Stimulated activated CD4-positive, alpha-beta T cell treated with anti-CD3 and anti-CD28 coated beads, Interleukin-1b, Interleukin-23, amount 100 ng/mL, for 1 hour (primary cell): ENCODE measurements at regions not wholly inside any gene's neighbourhood (a gene's known extent, or its start where the extent isn't known, plus 50 kb on each side); places are given as distances from the start of the nearest gene placed in this dataset.
"Not testable (repeated sequence)": the region's sequence is repeated elsewhere in the genome, so short reads cannot be mapped to it uniquely, and the experiment has no call there.

Experiments
- DNase-seq, 2 donors: peaks; one replicate each; pipeline ENCODE4 v3.0.0-alpha.2; 2020; ENCODE audit warnings: low read depth in 2 of 2

DNA sequence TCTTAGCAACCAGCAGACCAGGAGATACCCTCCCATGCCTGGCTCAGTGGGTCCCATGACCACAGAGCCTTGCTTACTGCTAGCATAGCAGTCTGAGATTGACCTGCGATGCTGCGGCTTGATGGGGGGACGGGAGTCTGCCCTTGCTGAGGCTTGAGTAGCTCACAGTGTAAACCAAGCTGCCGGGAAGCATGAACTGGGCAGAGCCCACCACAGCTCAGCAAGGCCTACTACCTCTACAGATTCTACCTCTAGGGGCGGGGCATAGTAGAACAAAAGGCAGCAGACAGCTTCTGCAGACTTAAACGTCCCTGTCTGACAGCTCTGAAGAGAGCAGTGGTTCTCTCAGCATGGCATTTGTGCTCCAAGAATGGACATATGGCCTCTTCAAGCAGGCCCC, 86.7 kb upstream of the OR4E1 start:
- not testable (repeated sequence) for DNase-seq

DNA sequence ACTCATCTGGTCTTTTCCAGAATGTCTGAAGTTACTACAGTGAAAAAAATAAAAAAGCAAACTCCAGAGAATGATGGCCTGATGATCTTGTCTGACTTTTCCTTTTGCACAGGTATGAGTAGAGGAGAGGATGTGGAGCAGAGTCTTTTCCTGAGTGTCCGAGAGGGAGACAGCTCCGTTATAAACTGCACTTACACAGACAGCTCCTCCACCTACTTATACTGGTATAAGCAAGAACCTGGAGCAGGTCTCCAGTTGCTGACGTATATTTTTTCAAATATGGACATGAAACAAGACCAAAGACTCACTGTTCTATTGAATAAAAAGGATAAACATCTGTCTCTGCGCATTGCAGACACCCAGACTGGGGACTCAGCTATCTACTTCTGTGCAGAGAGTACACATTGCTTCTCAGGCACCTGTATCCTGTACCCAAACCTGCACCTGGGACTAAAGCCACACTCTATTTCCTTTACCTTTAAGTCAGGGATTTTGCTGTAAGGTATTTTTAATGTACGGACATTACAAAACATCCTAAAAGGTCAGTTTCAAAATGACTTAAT, 75.8 kb upstream of the OR4E1 start:
- no peak for DNase-seq

DNA sequence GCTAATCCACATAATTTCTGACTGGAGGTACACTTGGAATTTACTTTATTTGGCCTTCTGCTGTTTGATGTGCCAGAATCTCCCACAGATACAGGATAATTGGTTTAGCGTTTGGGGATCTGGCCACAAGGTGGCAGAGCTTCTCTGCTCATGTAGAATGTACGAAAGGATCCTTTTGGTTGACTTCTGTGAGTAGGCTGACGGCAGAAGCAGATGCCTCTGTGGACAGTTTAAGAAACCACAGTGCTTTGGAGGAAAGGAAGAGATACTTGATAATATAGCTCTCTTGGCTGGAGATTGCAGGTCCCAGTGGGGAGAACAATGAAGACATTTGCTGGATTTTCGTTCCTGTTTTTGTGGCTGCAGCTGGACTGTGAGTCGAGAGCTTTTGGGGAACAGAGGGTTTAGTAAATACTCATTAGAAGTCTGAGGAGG, 75.3 kb upstream of the OR4E1 start:
- peak in 1 of 2 donors; percentile 23 for DNase-seq

- no peak for DNase-seq
Measured at GRCh38 chr14:21735639-21736307, 62.2 kb upstream of the OR4E1 start.

DNA sequence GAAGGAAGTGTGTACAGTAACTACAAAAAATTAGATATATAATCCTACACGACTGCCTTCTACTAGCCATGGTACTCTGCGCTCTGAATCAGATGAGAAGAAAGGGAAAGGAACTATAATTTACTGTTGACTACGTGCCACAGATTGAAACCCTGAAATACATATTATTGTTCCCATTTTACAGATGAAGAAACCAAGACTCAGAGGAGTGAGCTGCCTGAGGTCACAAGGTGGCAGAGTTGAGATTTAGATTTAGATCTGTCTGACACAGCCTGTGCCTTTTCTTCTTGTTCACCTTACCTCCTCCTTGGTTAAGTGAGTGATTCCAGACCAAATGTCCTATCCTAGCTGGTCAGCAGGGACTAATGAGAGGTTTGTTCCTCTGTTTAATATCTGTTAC, 61.6 kb upstream of the OR4E1 start:
- no peak for DNase-seq

DNA sequence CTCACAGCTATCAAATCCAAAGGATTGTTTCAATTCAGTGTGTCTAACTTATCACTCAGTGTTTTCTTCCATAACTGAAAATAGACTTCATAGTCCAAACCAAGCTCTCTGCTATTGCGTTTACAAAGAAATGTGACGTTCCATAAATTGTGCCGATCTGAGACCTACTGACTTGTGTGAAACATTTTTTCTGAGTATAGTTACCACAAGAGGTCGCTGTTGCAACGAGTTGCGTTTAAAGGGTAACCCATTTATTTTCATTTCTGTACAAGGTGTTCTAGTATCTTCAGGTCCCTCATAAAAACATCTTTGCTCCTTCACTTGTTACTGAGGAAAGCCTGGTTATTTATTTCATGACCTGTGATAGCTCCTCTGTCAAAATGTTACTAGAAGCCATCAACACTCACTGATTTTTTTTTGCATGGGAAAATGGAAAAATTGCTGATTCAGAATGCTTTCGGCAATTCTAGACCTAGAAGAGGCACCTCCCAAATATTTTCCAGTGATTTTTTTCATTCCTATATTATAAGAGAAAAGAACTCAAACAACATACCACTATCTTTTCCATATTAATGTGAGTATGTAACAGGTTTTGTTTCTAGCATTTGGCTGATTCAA, 60.9 kb upstream of the OR4E1 start:
- DNase-seq = no peak

DNA sequence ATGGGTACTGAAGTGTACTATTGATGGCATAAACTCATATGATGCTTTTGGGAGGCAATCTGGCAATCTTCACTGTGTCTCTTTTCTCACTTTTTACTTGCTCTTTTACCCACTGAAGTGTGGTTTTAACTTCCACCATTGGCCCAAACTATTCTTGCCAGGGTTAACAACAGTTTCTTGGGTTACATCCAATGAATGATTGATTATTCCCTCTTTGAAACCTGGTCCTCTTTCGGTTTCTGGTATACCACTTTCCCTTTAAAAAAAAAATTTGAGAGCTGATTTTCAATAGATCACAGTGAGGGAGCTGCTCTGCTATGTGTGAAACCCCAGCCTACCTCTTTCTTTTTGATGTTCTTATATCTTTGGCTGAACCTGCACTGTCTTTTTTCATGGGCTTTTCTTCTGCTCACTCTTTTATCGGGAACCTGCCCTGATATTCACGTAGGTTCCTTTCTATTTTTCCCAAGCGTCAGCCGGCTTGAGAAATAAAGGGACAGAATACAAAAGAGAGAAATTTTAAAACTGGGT, 56.1 kb upstream of the OR4E1 start:
- no peak for DNase-seq

- DNase-seq = no peak
Measured at GRCh38 chr14:21725250-21725649, 51.6 kb upstream of the OR4E1 start.

DNA sequence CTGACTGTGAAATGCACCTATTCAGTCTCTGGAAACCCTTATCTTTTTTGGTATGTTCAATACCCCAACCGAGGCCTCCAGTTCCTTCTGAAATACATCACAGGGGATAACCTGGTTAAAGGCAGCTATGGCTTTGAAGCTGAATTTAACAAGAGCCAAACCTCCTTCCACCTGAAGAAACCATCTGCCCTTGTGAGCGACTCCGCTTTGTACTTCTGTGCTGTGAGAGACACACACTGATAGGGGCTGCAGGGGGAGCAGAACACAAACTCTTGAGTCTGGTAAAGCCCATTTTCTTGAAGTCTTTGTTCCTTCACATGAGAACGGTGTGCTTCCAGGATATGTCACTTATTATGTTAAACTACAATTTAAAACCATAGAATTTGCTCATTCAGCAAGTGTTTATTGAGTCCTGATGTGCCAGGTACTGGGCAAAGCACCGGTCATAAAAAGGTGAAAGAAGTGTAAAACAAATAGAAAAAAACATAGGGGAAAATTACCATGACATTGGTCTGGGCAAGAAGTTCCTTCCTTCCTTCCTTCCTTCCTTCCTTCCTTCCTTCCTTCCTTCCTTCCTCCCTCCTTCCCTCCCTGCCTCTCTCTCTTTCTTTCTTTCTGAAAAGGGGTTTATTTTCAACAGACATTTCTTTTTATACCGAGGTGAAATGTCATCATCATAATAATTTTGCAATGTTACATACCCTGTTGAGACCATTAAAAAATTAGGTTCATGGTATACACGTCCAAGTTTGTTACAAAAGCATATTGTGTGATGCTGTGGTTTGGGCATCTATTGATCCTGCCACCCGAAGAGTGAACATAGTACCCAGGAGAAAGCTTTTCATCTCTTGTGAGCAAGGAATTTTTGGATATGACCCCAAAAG, 50.7 kb upstream of the OR4E1 start:
- DNase-seq = no peak

- no peak for DNase-seq
Measured at GRCh38 chr14:21723431-21724045, 49.9 kb upstream of the OR4E1 start.
